GM18505 (cell line): ENCODE measurements at regions not wholly inside any gene's neighbourhood (a gene's known extent, or its start where the extent isn't known, plus 50 kb on each side); places are given as distances from the start of the nearest gene placed in this dataset.

ENCODE experiments used
- ATAC-seq: cut with Tn5 transposase; IDR thresholded peaks from one replicate; pipeline ENCODE4 v1.9.1; 2021; ENCODE audit not compliant: unreplicated experiment
- POLR2A ChIP-seq: IDR thresholded peaks from 4 replicates; pipeline ENCODE4 v1.6.1; 2011; ENCODE audit warnings: borderline replicate concordance; ENCODE audit not compliant: insufficient read depth, insufficient read length; ENCODE audit errors: extremely low read depth

DNA sequence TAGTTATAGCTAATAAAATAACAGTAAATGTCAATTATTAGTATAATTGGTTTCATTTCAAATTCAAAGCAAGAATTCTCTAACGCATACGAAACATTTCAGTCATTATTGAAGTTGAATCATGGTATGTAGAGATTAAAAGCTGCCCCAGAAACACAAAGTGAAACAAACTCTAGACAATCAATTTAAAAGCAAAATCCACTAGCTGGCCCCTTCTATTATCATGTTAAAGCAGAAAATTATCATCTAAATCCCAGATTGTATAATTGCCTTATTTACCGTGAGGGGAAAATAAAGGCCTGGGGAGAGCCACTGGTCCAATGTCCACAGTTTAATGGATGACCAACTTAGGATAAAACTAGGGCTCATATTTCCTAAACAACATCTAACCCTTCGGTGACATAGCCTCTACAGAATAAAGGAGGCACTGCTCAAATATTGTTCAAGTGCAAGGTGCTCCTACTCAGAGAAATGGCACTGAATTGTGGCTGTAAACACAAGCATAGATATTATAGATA lies 110.9 kb upstream of the THRB start:
- TF ChIP-seq POLR2A, result no peak
- no peak for ATAC-seq

DNA sequence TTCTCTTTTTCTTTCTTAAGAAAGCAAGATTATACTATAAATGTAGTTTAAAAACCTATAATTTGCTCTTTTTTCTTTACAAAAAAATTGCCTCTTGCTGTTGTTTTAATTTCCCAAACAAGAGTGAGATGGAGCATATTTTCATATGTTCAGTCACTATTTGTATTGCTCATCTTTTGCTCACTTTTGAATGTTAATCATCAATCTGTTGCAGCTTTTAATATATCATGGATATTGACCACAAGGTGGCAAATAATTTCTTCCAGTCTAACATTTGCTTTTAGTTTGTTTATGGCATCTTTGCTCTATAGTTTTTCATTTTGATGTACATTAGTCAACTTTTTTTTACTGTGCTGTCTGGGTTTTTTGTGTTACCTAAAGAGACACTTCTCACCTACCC lies 112.6 kb upstream of the THRB start:
- no peak for ATAC-seq
- TF ChIP-seq POLR2A, result no peak

DNA sequence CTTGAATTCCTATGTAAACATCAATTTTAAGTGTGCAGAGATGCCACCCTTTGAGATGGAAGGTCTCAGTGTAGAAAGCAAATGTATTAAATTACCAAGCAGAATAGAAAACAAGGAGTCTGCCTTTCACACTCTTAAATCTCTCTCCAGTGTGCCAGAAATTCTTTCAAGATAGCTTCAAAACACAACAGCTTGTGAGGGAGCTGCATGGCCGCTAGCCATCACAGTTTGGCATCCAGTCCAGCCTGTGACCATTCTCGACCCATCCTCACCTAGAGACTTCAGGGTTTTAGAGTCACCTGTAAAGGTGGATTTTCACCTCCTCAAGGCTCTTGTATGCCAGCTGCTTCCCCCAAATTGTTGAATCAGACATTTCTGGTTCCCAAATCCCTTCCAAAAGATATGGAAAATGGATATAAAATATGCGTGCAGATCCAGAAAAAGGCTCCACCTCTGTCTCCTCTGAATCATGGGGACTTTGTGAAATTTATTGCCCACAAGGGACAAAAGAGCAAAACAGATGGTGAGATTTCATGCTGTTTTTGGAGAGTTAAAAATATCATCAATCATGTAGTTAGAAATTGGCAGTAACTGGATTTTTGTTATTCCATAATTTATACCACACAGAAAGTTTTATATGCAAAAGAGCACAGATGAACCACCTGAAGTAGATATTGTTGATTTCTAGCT lies 114.2 kb upstream of the THRB start:
- no peak for ATAC-seq
- no peak for TF ChIP-seq POLR2A

DNA sequence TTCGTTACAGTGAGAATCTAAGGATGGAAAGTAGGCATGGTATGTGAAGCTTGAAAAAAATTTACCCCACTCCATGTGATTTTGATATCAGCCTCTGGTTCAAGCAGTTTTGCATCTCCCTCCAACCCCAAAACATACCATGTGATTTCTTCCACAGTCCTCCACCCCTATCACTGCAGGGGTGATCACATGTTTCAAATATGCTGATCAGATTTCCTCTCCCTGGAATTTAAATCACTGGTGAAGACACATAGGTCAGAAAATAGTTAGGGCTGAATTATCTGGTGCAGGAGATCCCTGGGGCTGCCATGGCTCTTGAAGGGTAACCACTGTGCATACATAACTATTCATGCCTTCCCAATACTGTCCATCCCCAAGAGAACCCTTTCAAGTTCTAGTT lies 119.7 kb upstream of the THRB start:
- no peak for ATAC-seq

DNA sequence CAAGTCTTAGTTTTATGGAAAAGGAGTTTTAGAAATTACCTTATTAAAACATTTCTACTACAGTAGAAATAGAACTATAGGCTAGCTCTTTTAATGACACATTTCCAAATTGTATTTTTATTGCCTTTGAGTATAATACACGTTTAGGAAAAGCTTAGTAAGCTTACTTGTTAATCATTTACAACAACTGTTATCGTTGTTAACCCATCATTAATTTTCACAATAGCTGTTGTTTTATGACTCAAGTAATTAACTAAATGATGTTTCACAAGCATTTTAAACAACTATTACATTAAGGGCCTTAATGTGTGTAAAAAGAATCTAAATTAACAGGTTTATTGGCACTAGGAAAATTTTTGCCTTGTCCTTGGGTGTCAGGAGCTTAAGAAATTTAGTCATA lies 120.5 kb upstream of the THRB start:
- no peak for ATAC-seq
- no peak for TF ChIP-seq POLR2A

More for the DNA sequence above, 119.7 kb upstream of the THRB start:
- TF ChIP-seq POLR2A, result no peak

DNA sequence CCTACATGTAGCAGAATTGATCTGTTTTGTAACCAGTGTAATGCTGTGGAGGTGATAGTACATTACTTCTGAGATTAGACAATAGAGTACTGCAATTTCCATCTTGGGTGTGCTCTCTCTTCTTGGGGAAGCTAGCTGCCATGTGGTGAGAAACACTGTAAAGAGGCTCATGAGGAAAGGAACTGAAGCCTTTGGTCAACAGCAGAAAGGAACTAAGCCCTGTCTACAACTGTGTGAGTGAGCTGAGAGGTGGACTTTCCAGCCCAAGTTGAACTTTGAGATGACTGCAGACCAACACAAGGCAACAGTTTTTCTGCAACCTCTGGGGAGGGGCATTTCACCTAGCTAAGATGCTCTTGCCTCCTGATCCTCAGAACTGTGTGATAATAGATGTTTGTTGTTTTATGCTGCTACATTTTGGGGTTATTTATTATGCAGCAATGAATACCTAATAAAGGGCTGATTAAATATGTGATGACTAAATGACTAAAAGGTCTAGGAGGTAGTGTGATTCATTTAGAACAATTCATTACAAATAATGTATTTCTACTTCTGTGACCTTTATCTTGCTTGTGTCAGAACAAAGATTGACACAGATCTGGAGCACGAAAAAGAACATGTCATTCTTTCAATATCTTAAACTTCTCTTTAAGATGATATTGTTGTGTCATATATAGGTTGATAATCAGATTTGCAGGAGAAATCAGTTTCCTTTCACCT lies 121.6 kb upstream of the THRB start:
- no peak for ATAC-seq
- TF ChIP-seq POLR2A, result no peak

DNA sequence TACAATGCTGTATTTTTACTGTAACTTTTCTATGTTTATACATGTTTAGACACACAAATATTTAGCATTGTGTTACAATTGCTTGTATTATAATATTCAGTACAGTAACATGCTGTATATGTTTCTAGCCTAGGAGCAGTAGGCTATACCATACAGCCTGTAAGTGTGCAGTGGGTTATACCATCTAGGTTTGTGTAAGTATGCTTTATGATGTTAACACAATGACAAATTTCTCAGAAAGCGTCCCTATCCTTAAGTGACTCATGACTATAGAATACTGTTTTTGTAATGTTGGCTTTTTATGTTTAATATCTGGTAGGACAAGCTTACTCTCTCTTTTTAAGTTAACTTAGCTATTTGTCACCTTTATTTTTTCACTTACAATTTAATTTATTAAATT lies 127.5 kb upstream of the THRB start:
- no peak for ATAC-seq

DNA sequence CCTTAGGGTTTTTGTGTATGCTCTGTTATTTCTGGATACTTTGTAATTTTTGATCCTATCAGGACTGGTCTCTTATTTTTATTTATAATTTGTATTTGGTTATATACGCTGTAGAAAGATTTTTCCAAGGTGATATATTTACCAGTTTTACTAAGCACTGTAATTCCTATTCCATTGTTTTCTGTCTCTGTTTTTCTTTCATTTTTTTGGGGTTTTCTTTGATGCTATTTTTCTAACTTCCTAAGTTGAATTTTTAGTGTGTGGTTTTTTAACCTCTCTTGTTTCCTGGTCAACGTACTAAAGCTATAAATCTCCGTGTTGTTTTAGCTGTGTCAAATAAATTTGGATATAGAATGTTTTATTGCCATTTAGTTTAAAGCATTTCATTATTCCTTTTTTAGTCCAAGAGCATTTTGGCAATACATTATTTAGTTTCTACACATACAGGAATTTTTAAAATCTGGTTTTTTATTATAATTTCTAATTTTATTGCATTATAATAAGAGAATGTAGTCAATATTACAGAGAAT lies 128.1 kb upstream of the THRB start:
- no peak for ATAC-seq
- TF ChIP-seq POLR2A, result no peak

More for the DNA sequence above, 127.5 kb upstream of the THRB start:
- TF ChIP-seq POLR2A, result no peak

DNA sequence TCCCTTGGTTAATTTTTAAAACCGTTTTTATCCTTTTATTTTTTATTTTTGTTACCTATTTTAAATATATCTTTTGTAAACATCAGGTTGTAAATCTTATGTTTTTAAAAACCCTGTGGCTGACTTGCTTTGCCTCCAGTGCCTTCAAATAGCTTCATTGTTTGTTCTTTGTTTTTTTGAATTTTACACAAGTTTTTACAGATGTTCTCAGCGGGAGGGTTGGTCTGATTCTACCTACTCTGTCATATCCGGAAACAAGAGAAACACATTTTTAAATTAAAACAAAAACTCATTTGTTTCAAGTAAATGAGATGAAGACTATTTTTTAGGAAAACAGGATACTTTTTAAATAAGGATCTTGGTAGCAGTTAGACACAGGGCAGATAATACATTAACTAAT lies 129.0 kb upstream of the THRB start:
- no peak for TF ChIP-seq POLR2A
- ATAC-seq, result no peak

DNA sequence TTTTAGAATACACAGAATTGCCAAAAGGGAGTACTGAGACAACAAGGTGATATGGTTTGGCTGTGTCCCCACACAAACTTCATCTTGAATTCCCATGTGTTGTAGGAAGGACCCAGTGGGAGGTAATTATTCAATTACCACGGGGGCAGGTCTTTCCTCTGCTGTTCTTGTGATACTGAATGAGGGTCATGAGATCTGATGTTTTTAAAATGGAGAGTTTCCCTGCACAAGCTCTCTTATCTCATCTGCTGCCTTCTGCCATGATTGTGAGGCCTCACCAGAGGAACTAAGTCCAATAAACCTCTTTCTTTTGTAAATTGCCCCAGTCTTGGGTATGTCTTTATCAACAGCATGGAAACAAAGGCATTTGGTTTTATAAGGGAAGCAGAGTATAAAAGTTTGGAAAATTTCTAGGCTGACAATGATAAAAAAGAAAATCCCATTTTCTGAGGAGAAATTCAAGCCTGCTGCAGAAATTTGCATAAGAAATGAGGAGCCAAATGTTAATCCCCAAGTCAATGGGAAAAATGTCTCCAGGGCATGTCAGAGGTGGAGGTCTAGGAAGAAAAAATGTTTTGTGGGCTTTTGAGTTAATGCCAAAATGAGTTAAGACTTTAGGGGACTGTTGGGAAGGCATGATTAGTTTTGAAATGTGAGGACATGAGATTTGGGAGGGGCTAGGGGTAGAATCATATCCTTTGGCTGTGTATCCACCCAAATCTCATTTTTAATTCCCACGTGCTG lies 130.5 kb upstream of the THRB start:
- no peak for ATAC-seq
- TF ChIP-seq POLR2A, result no peak

DNA sequence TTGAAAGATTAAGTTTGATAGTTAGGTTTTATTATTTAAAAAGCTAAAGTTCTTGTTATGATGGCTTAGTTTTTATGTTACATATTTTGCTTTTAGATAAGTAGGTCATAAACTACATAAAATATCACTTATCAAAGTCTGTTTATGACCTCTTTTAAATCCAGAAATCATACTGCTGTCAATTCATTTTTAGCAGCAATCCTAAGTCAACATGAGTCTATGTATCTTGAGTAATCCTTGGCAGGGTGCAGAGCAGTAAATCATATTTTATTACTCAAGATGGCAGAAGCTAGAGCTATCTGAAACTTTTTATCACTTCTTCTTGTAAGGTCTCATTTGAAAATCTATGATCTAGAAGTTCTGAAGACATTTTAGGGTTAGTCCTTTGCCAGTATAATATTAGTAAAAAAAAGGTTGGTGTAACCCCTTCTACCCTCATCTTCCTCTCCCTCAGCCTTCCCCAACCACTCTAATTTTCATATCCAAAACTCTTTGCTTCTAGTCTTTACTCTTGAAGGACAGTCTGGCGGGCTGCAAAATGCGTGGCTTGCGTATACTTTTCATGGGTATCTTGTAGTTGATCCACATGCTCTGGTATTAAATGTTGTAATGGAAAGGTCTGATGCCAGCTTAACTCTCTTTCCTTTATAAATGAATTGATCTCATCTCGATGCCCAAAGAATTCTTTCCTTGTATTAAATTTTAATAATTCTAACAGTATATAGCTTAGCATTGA lies 134.0 kb upstream of the THRB start:
- no peak for ATAC-seq
- no peak for TF ChIP-seq POLR2A

DNA sequence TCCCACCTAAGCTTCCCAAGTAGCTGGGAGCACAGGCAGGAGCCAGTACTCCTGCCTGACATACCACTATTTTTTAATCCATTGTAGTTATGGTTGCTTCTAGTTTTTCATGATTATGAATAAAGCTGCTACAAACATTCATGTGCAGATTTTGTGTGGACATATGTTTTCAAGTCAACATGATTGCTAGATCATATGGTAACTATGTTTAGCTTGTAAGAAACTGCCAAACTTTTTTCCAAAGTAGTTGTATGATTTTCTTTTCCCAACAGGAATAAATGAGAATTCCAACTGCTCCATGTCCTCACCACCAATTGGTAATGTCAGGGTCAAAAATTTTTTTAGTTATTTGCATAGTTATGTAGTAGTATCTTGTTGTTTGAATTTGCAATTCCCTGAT lies 136.8 kb upstream of the THRB start:
- no peak for TF ChIP-seq POLR2A
- no peak for ATAC-seq

DNA sequence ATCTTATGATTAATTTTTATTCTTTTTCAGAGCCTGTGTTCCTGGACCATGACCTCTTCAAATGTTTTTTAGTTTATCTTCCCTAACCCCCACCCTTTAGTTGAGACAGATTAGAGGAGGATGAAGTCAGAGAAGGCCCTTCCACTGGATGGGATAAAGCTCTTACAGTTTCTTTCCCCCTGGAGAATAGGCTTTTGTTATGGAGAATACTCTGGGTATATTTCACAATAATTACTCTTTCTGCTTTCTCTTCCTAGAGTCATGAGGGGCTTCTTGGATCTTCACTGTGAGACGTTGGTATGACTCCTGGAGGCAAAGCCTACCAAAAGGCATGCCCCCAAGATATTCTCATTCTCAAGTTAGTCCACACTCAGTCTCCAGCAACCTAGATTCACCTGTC lies 144.4 kb upstream of the THRB start:
- no peak for ATAC-seq

DNA sequence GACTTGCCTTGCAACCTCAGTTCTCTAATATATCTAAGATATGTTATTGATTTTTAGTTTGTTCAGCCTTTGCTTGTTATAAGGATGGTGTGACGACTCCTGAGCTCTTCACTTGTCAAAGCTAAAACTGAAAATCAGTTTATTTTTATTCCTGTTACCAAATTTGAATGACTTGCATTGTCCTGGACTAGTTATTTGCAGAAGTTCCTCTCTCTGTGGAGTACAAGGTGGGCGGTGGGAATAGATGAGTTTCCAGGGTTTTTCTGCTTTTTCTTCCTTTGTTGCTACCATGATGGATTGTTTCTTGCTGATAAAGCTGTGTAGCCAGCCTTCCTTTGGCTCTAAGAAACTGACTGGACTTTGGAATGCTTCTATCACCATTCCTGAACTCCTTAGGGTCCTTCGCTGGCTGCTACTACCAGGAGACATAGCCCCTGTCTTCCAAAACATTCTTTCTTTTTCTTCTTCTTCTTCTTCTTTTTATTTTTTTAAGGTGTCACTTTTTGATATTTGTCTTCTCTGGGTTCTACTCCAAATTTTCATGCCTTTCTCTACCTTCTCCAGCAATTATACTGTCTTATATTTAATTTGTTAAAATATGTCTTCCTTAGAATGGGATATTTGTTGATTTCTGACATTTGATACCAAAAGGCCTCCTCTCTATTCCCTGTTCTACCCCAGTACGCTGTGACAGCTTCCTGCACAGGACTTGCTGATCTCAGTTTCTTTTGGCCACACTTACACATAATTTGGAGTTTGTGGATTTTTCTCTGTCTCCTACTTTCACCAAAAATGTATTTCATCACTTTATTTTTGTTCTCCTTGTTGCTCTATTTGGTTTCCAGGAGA lies 145.1 kb upstream of the THRB start:
- TF ChIP-seq POLR2A, result no peak

More for the DNA sequence above, 144.4 kb upstream of the THRB start:
- no peak for TF ChIP-seq POLR2A

More for the DNA sequence above, 145.1 kb upstream of the THRB start:
- no peak for ATAC-seq
